ENCODE measurements at regions not wholly inside any gene's neighbourhood (a gene's known extent, or its start where the extent isn't known, plus 50 kb on each side); places are given as distances from the start of the nearest gene placed in this dataset.

- ATAC-seq: no peak
- Mint-ChIP-seq H3K27me3 (ENCODE audit: low read depth) (peaks cover 5% of the 10 kb centered on the region), H3K9me3 (ENCODE audit: insufficient read depth) (no peaks in the 10 kb centered on the region), H3K4me1 (ENCODE audit: low read depth) (no peaks in the 10 kb centered on the region), H3K36me3 (ENCODE audit: low read depth) (no peaks in the 10 kb centered on the region), H3K27ac (no peak overlapping the region), H3K4me3 (no peak overlapping the region)
- CTCF ChIA-PET: no interaction called here
- DNase-seq: no peak
- POLR2A ChIA-PET: no interaction called here
Measured at GRCh38 chr6:125477156-125477555, 175.4 kb upstream of the HDDC2 start.

GRCh38 chr6:125477844-125478243, 176.1 kb upstream of the HDDC2 start:
- ChIA-PET CTCF (no interaction called here), POLR2A (no interaction called here)
- H3K9me3 Mint-ChIP-seq (ENCODE audit: insufficient read depth): no peaks in the 10 kb centered on the region
- ATAC-seq (no peak), DNase-seq (no peak)
- H3K27me3 Mint-ChIP-seq (ENCODE audit: low read depth): peaks cover 5% of the 10 kb centered on the region
- no peak overlapping the region for H3K27ac Mint-ChIP-seq
- H3K4me1 Mint-ChIP-seq (ENCODE audit: low read depth): no peaks in the 10 kb centered on the region
- no peaks in the 10 kb centered on the region for H3K36me3 Mint-ChIP-seq (ENCODE audit: low read depth)
- H3K4me3 Mint-ChIP-seq: no peak overlapping the region

- CTCF ChIA-PET: no interaction called here
- Mint-ChIP-seq H3K4me3 (no peak overlapping the region), H3K9me3 (ENCODE audit: insufficient read depth) (no peaks in the 10 kb centered on the region)
Measured at GRCh38 chr6:125480146-125480545, 178.4 kb upstream of the HDDC2 start.

GRCh38 chr6:125480571-125480970, 178.8 kb upstream of the HDDC2 start:
- no peak overlapping the region for H3K27ac Mint-ChIP-seq
- no peak overlapping the region for H3K4me3 Mint-ChIP-seq
- peaks cover 2% of the 10 kb centered on the region for H3K27me3 Mint-ChIP-seq (ENCODE audit: low read depth)
- CTCF ChIA-PET: no interaction called here
- DNase-seq (no peak), ATAC-seq (no peak)
- H3K36me3 Mint-ChIP-seq (ENCODE audit: low read depth): no peaks in the 10 kb centered on the region
- H3K9me3 Mint-ChIP-seq (ENCODE audit: insufficient read depth): no peaks in the 10 kb centered on the region
- POLR2A ChIA-PET: no interaction called here
- no peaks in the 10 kb centered on the region for H3K4me1 Mint-ChIP-seq (ENCODE audit: low read depth)

More at GRCh38 chr6:125480146-125480545, 178.4 kb upstream of the HDDC2 start:
- no peak for DNase-seq
- H3K36me3 Mint-ChIP-seq (ENCODE audit: low read depth): no peaks in the 10 kb centered on the region
- peaks cover 2% of the 10 kb centered on the region for H3K27me3 Mint-ChIP-seq (ENCODE audit: low read depth)
- no peaks in the 10 kb centered on the region for H3K4me1 Mint-ChIP-seq (ENCODE audit: low read depth)
- no peak overlapping the region for H3K27ac Mint-ChIP-seq
- POLR2A ChIA-PET: no interaction called here
- no peak for ATAC-seq

GRCh38 chr6:125481056-125481455, 179.3 kb upstream of the HDDC2 start:
- ChIA-PET CTCF (no interaction called here), POLR2A (no interaction called here)
- DNase-seq (no peak), ATAC-seq (no peak)
- Mint-ChIP-seq H3K27me3 (ENCODE audit: low read depth) (peaks cover 2% of the 10 kb centered on the region), H3K9me3 (ENCODE audit: insufficient read depth) (no peaks in the 10 kb centered on the region), H3K4me1 (ENCODE audit: low read depth) (no peaks in the 10 kb centered on the region), H3K36me3 (ENCODE audit: low read depth) (no peaks in the 10 kb centered on the region), H3K27ac (no peak overlapping the region), H3K4me3 (no peak overlapping the region)

GRCh38 chr6:125485757-125486156, 184.0 kb upstream of the HDDC2 start:
- DNase-seq (no peak), ATAC-seq (no peak)
- Mint-ChIP-seq H3K4me1 (ENCODE audit: low read depth) (no peaks in the 10 kb centered on the region), H3K36me3 (ENCODE audit: low read depth) (no peaks in the 10 kb centered on the region), H3K4me3 (no peak overlapping the region), H3K27ac (no peak overlapping the region), H3K27me3 (ENCODE audit: low read depth) (peaks cover 2% of the 10 kb centered on the region), H3K9me3 (ENCODE audit: insufficient read depth) (no peaks in the 10 kb centered on the region)
- POLR2A ChIA-PET: no interaction called here
- CTCF ChIA-PET: no interaction called here

GRCh38 chr6:125486881-125487280, 185.1 kb upstream of the HDDC2 start:
- no peaks in the 10 kb centered on the region for H3K27me3 Mint-ChIP-seq (ENCODE audit: low read depth)

GRCh38 chr6:125489579-125490285, 188.0 kb upstream of the HDDC2 start:
- ChIA-PET POLR2A (no interaction called here), CTCF (no interaction called here)
- DNase-seq (no peak), ATAC-seq (no peak)
- Mint-ChIP-seq H3K27ac (no peak overlapping the region), H3K9me3 (ENCODE audit: insufficient read depth) (no peaks in the 10 kb centered on the region), H3K27me3 (ENCODE audit: low read depth) (no peaks in the 10 kb centered on the region), H3K36me3 (ENCODE audit: low read depth) (no peaks in the 10 kb centered on the region), H3K4me1 (ENCODE audit: low read depth) (no peaks in the 10 kb centered on the region), H3K4me3 (no peak overlapping the region)

More at GRCh38 chr6:125486881-125487280, 185.1 kb upstream of the HDDC2 start:
- DNase-seq: no peak
- H3K9me3 Mint-ChIP-seq (ENCODE audit: insufficient read depth): no peaks in the 10 kb centered on the region
- ChIA-PET CTCF (no interaction called here), POLR2A (no interaction called here)
- H3K36me3 Mint-ChIP-seq (ENCODE audit: low read depth): no peaks in the 10 kb centered on the region
- no peak overlapping the region for H3K27ac Mint-ChIP-seq
- ATAC-seq: no peak
- no peak overlapping the region for H3K4me3 Mint-ChIP-seq
- no peaks in the 10 kb centered on the region for H3K4me1 Mint-ChIP-seq (ENCODE audit: low read depth)

- Mint-ChIP-seq H3K27me3 (ENCODE audit: low read depth) (no peaks in the 10 kb centered on the region), H3K27ac (no peak overlapping the region), H3K4me3 (no peak overlapping the region), H3K9me3 (ENCODE audit: insufficient read depth) (no peaks in the 10 kb centered on the region), H3K36me3 (ENCODE audit: low read depth) (no peaks in the 10 kb centered on the region), H3K4me1 (ENCODE audit: low read depth) (no peaks in the 10 kb centered on the region)
- DNase-seq (no peak), ATAC-seq (no peak)
- ChIA-PET CTCF (no interaction called here), POLR2A (no interaction called here)
Measured at GRCh38 chr6:125491860-125492618, 190.3 kb upstream of the HDDC2 start.

GRCh38 chr6:125498606-125499005, 196.8 kb upstream of the HDDC2 start:
- Mint-ChIP-seq H3K4me3 (no peak overlapping the region), H3K9me3 (ENCODE audit: insufficient read depth) (no peaks in the 10 kb centered on the region), H3K4me1 (ENCODE audit: low read depth) (no peaks in the 10 kb centered on the region), H3K27me3 (ENCODE audit: low read depth) (peaks cover 2% of the 10 kb centered on the region), H3K36me3 (ENCODE audit: low read depth) (no peaks in the 10 kb centered on the region), H3K27ac (no peak overlapping the region)
- CTCF ChIA-PET: no interaction called here
- ATAC-seq: no peak
- POLR2A ChIA-PET: no interaction called here
- no peak for DNase-seq

- H3K27ac Mint-ChIP-seq: no peak overlapping the region
- no peak for ATAC-seq
- H3K36me3 Mint-ChIP-seq (ENCODE audit: low read depth): no peaks in the 10 kb centered on the region
- H3K4me3 Mint-ChIP-seq: no peak overlapping the region
- H3K4me1 Mint-ChIP-seq (ENCODE audit: low read depth): no peaks in the 10 kb centered on the region
- POLR2A ChIA-PET: no interaction called here
- peaks cover 2% of the 10 kb centered on the region for H3K27me3 Mint-ChIP-seq (ENCODE audit: low read depth)
- CTCF ChIA-PET: no interaction called here
- no peak for DNase-seq
- H3K9me3 Mint-ChIP-seq (ENCODE audit: insufficient read depth): no peaks in the 10 kb centered on the region
Measured at GRCh38 chr6:125499535-125499934, 197.8 kb upstream of the HDDC2 start.

GRCh38 chr6:125503181-125503580, 201.4 kb upstream of the HDDC2 start:
- Mint-ChIP-seq H3K36me3 (ENCODE audit: low read depth) (no peaks in the 10 kb centered on the region), H3K27ac (no peak overlapping the region), H3K9me3 (ENCODE audit: insufficient read depth) (no peaks in the 10 kb centered on the region), H3K27me3 (ENCODE audit: low read depth) (peaks cover 8% of the 10 kb centered on the region), H3K4me3 (no peak overlapping the region), H3K4me1 (ENCODE audit: low read depth) (no peaks in the 10 kb centered on the region)
- no peak for DNase-seq
- POLR2A ChIA-PET: no interaction called here
- no peak for ATAC-seq
- CTCF ChIA-PET: no interaction called here

Measured in activated CD8-positive, alpha-beta T cell treated with anti-CD3 and anti-CD28 coated beads, Interleukin-2, amount 10 ng/mL, durations not matched to agents 7 days and 5 days (primary cell).